ENCODE measurements at regions not wholly inside any gene's neighbourhood (a gene's known extent, or its start where the extent isn't known, plus 50 kb on each side); places are given as distances from the start of the nearest gene placed in this dataset.

- FAIRE-seq = no peak
These were observed 142.5 kb upstream of the SPACA1 start for GRCh38 chr6:87905101-87905641.

- no peak for FAIRE-seq
These were observed 143.6 kb upstream of the SPACA1 start for GRCh38 chr6:87904011-87904410.

- no peak for FAIRE-seq
These were observed 144.3 kb upstream of the SPACA1 start for GRCh38 chr6:87903323-87903722.

- no peak for FAIRE-seq
These were observed 145.3 kb upstream of the SPACA1 start for GRCh38 chr6:87902383-87902782.

- no peak for FAIRE-seq
These were observed 146.0 kb upstream of the SPACA1 start for GRCh38 chr6:87901613-87902012.

GRCh38 chr6:87900160-87900698 lies 147.4 kb upstream of the SPACA1 start:
- no peak for FAIRE-seq

GRCh38 chr6:87899499-87900147 lies 148.0 kb upstream of the SPACA1 start:
- no peak for FAIRE-seq

GRCh38 chr6:87897663-87898062 lies 150.0 kb upstream of the SPACA1 start:
- FAIRE-seq = no peak

- no peak for FAIRE-seq
These were observed 150.6 kb upstream of the SPACA1 start for GRCh38 chr6:87897013-87897412.

GRCh38 chr6:87887266-87887665 lies 160.4 kb upstream of the SPACA1 start:
- FAIRE-seq = no peak

GRCh38 chr6:87884203-87884602 lies 163.4 kb upstream of the SPACA1 start:
- no peak for FAIRE-seq

- no peak for FAIRE-seq
These were observed 166.2 kb upstream of the SPACA1 start for GRCh38 chr6:87881342-87881895.

GRCh38 chr6:87879132-87879861 lies 168.3 kb upstream of the SPACA1 start:
- no peak for FAIRE-seq

- no peak for FAIRE-seq
These were observed 171.9 kb upstream of the SPACA1 start for GRCh38 chr6:87875781-87876180.

- FAIRE-seq = no peak
These were observed 171.5 kb upstream of the AKIRIN2 start for GRCh38 chr6:87873556-87873955.

GRCh38 chr6:87870556-87870955 lies 168.5 kb upstream of the AKIRIN2 start:
- FAIRE-seq = no peak

GRCh38 chr6:87869064-87869905 lies 167.3 kb upstream of the AKIRIN2 start:
- no peak for FAIRE-seq

- no peak for FAIRE-seq
These were observed 158.9 kb upstream of the AKIRIN2 start for GRCh38 chr6:87860902-87861301.

- FAIRE-seq = no peak
These were observed 156.4 kb upstream of the AKIRIN2 start for GRCh38 chr6:87858440-87858839.

GRCh38 chr6:87851674-87852299 lies 149.8 kb upstream of the AKIRIN2 start:
- FAIRE-seq = no peak

GRCh38 chr6:87848616-87849015 lies 146.6 kb upstream of the AKIRIN2 start:
- no peak for FAIRE-seq

GRCh38 chr6:87847830-87848210 lies 145.8 kb upstream of the AKIRIN2 start:
- no peak for FAIRE-seq
